ENCODE measurements at regions not wholly inside any gene's neighbourhood (a gene's known extent, or its start where the extent isn't known, plus 50 kb on each side); places are given as distances from the start of the nearest gene placed in this dataset.
"Not testable (repeated sequence)": the region's sequence is repeated elsewhere in the genome, so short reads cannot be mapped to it uniquely, and the experiment has no call there.

DNA sequence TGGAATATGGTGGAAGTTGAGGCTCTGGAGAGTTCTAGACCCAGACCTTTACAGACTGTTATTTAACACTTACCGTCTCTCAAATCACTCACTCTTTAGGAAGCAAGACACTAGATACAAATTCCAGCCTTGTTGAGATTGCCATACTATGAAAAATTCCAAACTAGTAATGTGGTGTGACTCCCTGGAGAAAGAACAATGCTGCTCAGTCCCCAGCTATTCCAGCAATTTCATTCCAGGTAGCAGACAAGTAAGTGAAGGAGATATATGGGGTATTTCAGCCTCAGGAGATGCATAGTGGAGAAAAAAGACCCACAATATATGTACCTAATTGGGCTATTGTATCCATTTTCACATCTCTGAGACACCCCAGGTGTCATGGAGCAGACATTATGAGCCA is 678.9 kb upstream of the LMO3 start:
- no peak for TF ChIP-seq CTCF (IDR thresholded peaks at IDR 0.05)
- no peak for TF ChIP-seq EZH2 (IDR thresholded peaks at IDR 0.05; ENCODE audit: borderline replicate concordance, insufficient read depth, low read depth, low read length, poor library complexity, severe bottlenecking)
- Histone ChIP-seq H4K20me1 (ENCODE audit: control insufficient read depth, insufficient read depth, low read length, poor library complexity, severe bottlenecking) (no peaks in the 10 kb centered on the region), H3K79me2 (ENCODE audit: control insufficient read depth, insufficient read depth, low read length) (no peaks in the 10 kb centered on the region), H3K36me3 (replicated peaks in 1 of 2; ENCODE audit: control extremely low read depth in 1 of 2, control insufficient read depth in 1 of 2, extremely low read depth in 1 of 2, insufficient read depth in 2 of 2, low read length in 1 of 2) (no peaks in the 10 kb centered on the region), H3K27me3 (replicated peaks in 1 of 4; ENCODE audit: control extremely low read depth in 1 of 4, control insufficient read depth in 3 of 4, insufficient read depth in 4 of 4, low read length in 3 of 4) (no peaks in the 10 kb centered on the region), H3K9ac (ENCODE audit: low read length) (no peak overlapping the region), H2AFZ (ENCODE audit: insufficient read depth, low read depth, low read length, poor library complexity, severe bottlenecking) (no peak overlapping the region), H3K4me2 (replicated peaks; ENCODE audit: low read depth, low read length, poor library complexity, severe bottlenecking) (no peak overlapping the region), H3K4me1 (ENCODE audit: control insufficient read depth in 2 of 2, insufficient read depth in 2 of 2, low read length in 2 of 2) (no peaks in the 10 kb centered on the region), H3K4me3 (ENCODE audit: control extremely low read depth in 1 of 5, extremely low read depth in 1 of 5, insufficient read depth in 1 of 5, low read depth in 2 of 5, low read length in 4 of 5) (no peak overlapping the region), H3K9me3 (ENCODE audit: control extremely low read depth in 1 of 3, control insufficient read depth in 2 of 3, insufficient read depth in 1 of 3, low read length in 2 of 3) (peaks cover 0 to 5% (median 3%) of the 10 kb centered on the region in 3 donors), H3K27ac (ENCODE audit: low read length in 2 of 2) (no peak overlapping the region)
- peaks cover 12% of the 10 kb centered on the region for H3K9me3 Mint-ChIP-seq (ENCODE audit: insufficient read depth)
- H3K4me1 Mint-ChIP-seq = no peaks in the 10 kb centered on the region
- DNase-seq = no peak
- POLR2A ChIA-PET = no interaction called here
- intact Hi-C loops (cut with micrococcal nuclease) = no loop called here
- H3K4me3 Mint-ChIP-seq = no peak overlapping the region
- H3K27me3 Mint-ChIP-seq = no peaks in the 10 kb centered on the region
- H3K27ac Mint-ChIP-seq = no peak overlapping the region
- no CpG with 5 or more reads among the region's 1 CpG for WGBS (ENCODE audit: insufficient coverage)
- ATAC-seq (ENCODE audit: low read depth) = no peak
- CTCF ChIA-PET = no interaction called here

DNA sequence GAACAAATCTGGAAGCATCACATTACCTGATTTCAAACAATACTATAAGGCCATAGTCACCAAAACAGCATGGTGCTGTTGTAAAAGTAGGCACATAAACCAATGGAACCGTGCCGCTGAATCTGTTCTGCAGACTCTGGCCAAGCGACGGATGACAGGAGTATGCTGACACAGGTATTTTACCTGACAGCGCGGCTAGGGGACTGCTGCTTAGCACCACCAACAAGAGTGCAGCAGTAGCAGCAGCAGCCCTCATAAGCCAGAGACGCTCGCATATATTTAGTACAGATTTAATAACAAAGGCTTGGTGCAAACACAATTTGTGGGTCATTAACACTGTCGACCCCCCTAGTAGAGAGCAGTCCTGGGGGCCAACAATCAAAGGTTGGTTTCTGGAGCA is 677.6 kb upstream of the LMO3 start:
- H3K4me1 Mint-ChIP-seq = no peaks in the 10 kb centered on the region
- no peak overlapping the region for H3K27ac ChIP-seq (ENCODE audit: low read length in 2 of 2)
- ChIA-PET POLR2A (no interaction called here), CTCF (no interaction called here)
- no peak for ATAC-seq (ENCODE audit: low read depth)
- no peak overlapping the region for H2AFZ ChIP-seq (ENCODE audit: insufficient read depth, low read depth, low read length, poor library complexity, severe bottlenecking)
- no peaks in the 10 kb centered on the region for H3K4me1 ChIP-seq (ENCODE audit: control insufficient read depth in 2 of 2, insufficient read depth in 2 of 2, low read length in 2 of 2)
- peaks cover 0 to 5% (median 3%) of the 10 kb centered on the region in 3 donors for H3K9me3 ChIP-seq (ENCODE audit: control extremely low read depth in 1 of 3, control insufficient read depth in 2 of 3, insufficient read depth in 1 of 3, low read length in 2 of 3)
- no peaks in the 10 kb centered on the region for H4K20me1 ChIP-seq (ENCODE audit: control insufficient read depth, insufficient read depth, low read length, poor library complexity, severe bottlenecking)
- no peak overlapping the region for H3K4me3 Mint-ChIP-seq
- no peaks in the 10 kb centered on the region for H3K36me3 ChIP-seq (replicated peaks in 1 of 2; ENCODE audit: control extremely low read depth in 1 of 2, control insufficient read depth in 1 of 2, extremely low read depth in 1 of 2, insufficient read depth in 2 of 2, low read length in 1 of 2)
- no peaks in the 10 kb centered on the region for H3K27me3 Mint-ChIP-seq
- H3K79me2 ChIP-seq (ENCODE audit: control insufficient read depth, insufficient read depth, low read length) = no peaks in the 10 kb centered on the region
- no peaks in the 10 kb centered on the region for H3K27me3 ChIP-seq (replicated peaks in 1 of 4; ENCODE audit: control extremely low read depth in 1 of 4, control insufficient read depth in 3 of 4, insufficient read depth in 4 of 4, low read length in 3 of 4)
- WGBS (ENCODE audit: insufficient coverage) = 94% methylated on average over 6 of the region's 9 CpGs
- H3K9me3 Mint-ChIP-seq (ENCODE audit: insufficient read depth) = peaks cover 9% of the 10 kb centered on the region
- H3K4me2 ChIP-seq (replicated peaks; ENCODE audit: low read depth, low read length, poor library complexity, severe bottlenecking) = no peak overlapping the region
- no peak overlapping the region for H3K4me3 ChIP-seq (ENCODE audit: control extremely low read depth in 1 of 5, extremely low read depth in 1 of 5, insufficient read depth in 1 of 5, low read depth in 2 of 5, low read length in 4 of 5)
- no peak overlapping the region for H3K9ac ChIP-seq (ENCODE audit: low read length)
- H3K27ac Mint-ChIP-seq = no peak overlapping the region
- DNase-seq = no peak
- intact Hi-C loops (cut with micrococcal nuclease) = no loop called here
- TF ChIP-seq EZH2 (IDR thresholded peaks at IDR 0.05; ENCODE audit: borderline replicate concordance, insufficient read depth, low read depth, low read length, poor library complexity, severe bottlenecking) (no peak), CTCF (IDR thresholded peaks at IDR 0.05) (no peak)

GRCh38 chr12:17282169-17282568 is 676.2 kb upstream of the LMO3 start:
- H3K9ac ChIP-seq (ENCODE audit: low read length); H3K27me3 ChIP-seq (replicated peaks in 1 of 4; ENCODE audit: control extremely low read depth in 1 of 4, control insufficient read depth in 3 of 4, insufficient read depth in 4 of 4, low read length in 3 of 4); intact Hi-C loops (cut with micrococcal nuclease); H3K27ac Mint-ChIP-seq; H4K20me1 ChIP-seq (ENCODE audit: control insufficient read depth, insufficient read depth, low read length, poor library complexity, severe bottlenecking); H3K36me3 ChIP-seq (replicated peaks in 1 of 2; ENCODE audit: control extremely low read depth in 1 of 2, control insufficient read depth in 1 of 2, extremely low read depth in 1 of 2, insufficient read depth in 2 of 2, low read length in 1 of 2); H3K27me3 Mint-ChIP-seq; H3K4me1 ChIP-seq (ENCODE audit: control insufficient read depth in 2 of 2, insufficient read depth in 2 of 2, low read length in 2 of 2); H3K79me2 ChIP-seq (ENCODE audit: control insufficient read depth, insufficient read depth, low read length); H3K4me2 ChIP-seq (replicated peaks; ENCODE audit: low read depth, low read length, poor library complexity, severe bottlenecking); CTCF ChIA-PET; POLR2A ChIA-PET; DNase-seq; H3K9me3 ChIP-seq (ENCODE audit: control extremely low read depth in 1 of 3, control insufficient read depth in 2 of 3, insufficient read depth in 1 of 3, low read length in 2 of 3); H3K4me1 Mint-ChIP-seq; H3K4me3 Mint-ChIP-seq; H3K4me3 ChIP-seq (ENCODE audit: control extremely low read depth in 1 of 5, extremely low read depth in 1 of 5, insufficient read depth in 1 of 5, low read depth in 2 of 5, low read length in 4 of 5); H2AFZ ChIP-seq (ENCODE audit: insufficient read depth, low read depth, low read length, poor library complexity, severe bottlenecking); H3K27ac ChIP-seq (ENCODE audit: low read length in 2 of 2): not testable (repeated sequence)
- ATAC-seq (ENCODE audit: low read depth) = peak; percentile 57
- H3K9me3 Mint-ChIP-seq (ENCODE audit: insufficient read depth) = peaks cover 11% of the 10 kb centered on the region

All from B cell (primary cell).